ENCODE measurements at regions not wholly inside any gene's neighbourhood (a gene's known extent, or its start where the extent isn't known, plus 50 kb on each side); places are given as distances from the start of the nearest gene placed in this dataset.

DNA sequence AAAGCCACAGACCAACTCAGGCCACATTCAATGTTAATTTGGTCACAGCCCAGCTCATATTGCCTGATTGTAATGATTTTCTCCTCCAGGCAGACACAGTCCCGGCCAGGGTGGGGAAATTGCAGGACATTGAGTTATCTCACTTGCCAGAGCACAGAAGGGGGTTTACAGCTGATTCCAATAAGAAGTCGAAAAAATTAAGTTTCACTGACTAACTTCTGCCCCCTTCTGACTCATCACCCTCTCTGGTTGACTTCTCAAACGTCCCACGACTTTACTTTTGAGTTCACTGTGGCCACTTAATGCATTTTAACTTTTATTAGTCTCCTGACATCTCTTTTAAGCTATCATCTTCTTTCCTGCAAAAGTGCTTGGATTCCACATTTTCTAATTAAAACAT lies 321.4 kb upstream of the WWC1 start:
- no peak for DNase-seq (ENCODE audit: low spot score)

DNA sequence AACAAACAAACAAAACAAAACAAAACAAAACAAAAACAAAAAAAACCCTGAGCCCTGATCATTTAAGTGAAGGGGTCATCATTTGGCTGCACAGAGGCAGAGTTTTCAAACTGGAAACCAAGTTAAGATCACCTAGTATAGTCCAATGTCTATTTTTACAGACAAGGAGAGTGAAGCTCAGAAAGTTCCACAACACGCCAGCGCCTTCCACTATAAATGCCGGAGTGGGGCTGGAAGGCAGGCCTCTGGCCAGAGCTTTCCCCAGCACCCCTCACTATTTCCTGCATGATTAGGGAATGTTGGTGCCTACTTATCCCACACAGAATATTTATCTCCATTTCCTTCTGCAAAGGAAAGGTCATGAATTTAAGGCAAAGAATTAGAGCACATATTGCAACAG lies 319.7 kb upstream of the WWC1 start:
- no peak for DNase-seq (ENCODE audit: low spot score)

DNA sequence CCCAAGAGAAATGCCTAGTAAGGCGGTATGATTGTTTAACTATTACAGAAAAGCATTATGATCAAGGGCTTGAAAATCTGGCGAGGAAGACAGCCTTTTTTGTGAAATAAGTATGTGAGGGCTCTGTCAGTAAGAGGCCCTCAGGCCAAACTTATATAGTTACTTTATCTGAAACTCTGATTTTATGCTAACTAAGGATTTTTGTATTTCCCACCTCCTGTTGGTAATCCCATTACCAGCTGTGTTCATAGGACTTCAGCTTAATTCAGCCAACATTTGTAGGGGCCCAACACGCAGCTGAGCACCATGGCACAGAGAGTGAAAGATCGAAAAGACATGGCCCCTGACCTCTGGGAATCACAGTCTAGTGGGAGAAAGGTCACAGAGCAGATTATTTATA lies 318.3 kb upstream of the WWC1 start:
- no peak for DNase-seq (ENCODE audit: low spot score)

DNA sequence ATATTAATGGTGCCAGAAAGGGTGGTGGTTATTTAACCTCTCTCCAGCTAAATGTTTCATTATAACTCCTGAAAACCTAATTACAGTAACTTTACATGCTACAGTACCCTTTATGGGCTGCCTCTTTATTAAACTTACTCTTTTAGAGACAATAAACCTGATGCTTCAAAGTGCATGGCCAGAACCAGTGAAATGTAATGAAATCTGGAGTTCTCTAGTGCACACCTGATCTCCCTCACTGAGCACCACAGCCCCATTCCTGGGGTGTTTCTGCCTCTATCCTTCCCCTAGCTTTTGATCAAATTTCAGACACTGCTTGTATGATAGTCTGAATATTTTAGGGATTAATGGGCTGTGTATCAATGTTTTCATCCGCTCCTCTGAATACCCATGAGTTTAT lies 306.5 kb upstream of the WWC1 start:
- DNase-seq (ENCODE audit: low spot score): no peak

DNA sequence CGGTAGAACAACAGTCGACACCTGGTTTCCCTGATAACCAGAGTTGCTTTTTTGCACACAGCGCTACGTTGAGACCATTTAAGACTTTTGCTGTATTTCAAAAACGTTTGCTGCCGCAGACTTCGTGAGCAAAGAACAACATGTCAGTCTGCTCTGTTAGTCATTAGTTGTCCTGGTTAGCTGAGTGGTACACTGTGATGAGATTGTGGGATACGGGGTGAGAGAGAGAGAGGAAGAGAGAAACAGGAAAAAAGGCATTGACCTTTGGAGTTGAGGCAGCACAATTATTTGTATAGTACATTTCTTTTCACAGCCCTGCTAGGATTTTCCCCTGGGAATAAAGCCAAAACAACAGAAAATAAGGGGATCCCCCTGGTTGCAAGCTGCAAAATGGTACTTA lies 306.1 kb upstream of the WWC1 start:
- DNase-seq (ENCODE audit: low spot score): no peak

DNA sequence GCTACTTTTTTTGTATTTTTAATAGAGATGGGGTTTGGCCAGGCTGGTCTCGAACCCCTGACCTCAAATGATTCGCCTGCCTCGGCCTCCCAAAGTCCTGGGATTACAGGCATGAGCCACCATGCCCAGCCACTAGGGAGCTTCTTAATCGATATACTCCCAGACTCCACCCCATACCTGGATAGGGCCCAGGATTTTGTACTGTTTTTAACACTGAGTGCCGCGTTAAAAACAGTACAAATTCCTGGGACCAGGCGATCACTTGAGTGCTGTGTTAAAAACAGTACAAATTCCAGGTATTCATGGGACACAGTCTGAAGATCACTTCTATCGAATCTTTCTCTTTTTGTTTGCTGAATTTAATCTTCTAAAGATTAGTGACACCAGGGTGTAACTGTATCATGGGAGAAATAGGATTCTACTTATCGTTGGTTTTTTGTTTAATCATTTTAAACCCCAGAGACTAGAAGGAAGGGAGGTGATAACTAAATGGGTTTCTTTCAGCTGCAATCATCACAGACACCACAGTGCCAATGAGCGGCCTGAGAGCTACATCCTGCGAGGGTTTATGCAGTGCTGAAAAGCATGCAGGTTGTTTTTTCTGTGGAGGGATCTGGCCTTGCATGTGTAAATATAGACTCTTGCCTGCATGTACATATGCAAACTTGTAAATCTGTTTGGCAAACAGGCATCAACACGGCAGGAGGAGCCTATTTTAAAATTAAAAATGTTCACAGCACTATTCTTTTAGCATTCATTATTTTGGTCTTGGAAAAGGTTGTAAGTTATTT lies 303.8 kb upstream of the WWC1 start:
- DNase-seq (ENCODE audit: low spot score): no peak

DNA sequence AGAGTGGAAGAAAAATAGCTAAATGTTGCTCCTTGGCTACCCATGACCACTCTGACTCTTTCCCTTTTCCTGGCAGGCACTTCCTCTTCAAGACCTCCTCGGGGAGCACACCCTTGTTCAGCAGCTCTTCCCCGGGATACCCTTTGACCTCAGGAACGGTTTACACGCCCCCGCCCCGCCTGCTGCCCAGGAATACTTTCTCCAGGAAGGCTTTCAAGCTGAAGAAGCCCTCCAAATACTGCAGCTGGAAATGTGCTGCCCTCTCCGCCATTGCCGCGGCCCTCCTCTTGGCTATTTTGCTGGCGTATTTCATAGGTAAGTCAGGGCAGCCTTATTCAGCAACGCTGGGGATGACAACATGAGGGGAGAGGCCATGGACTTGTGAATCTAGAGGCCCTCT lies 298.6 kb upstream of the WWC1 start:
- no peak for DNase-seq (ENCODE audit: low spot score)

DNA sequence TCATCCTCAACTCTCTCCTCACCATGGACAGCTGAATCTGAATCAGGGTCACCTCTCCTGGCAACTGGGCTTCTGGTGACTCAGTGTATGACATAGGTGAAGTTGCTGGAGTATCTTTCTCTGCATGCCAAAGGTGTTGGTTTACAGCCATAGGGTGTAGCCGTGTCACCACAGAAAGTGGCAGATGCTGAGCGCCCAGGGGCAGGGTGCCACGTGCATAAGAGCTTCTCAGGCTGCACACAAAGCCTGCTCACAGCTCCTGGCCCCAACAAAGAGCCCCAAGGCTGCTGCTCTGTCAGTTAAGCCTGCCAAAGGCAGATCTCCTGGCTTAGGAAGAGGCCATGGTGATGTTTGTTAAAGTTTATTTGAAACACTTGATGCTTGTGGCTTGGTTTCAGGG lies 297.7 kb upstream of the WWC1 start:
- DNase-seq (ENCODE audit: low spot score): no peak

DNA sequence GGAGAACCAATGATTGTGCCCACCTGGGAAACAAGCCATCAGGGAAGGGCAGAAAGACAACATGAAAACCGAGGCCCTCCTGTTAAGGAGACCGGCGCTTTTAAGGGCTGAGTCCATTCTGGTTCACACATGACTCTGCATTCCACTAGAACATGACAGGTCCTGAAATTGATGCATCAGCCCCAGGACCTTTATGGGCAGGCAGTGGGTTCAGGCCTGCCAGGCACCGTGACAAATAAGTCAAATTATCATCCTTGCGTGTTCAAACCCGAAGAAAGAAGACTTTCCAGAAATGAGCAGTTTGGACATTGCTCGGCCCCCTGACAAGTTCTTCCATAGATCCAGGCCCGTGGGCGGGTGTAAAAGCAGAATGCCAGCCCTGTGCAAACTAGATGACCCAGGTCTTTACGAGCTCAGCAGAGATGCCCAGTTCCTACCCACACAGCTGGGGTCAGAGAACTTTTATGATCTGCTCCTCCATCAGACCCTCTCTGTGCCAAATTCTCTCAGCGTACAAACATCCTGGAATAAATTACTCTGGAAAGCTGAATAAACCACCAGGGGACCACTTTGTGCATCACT lies 295.5 kb upstream of the WWC1 start:
- no peak for DNase-seq (ENCODE audit: low spot score)

DNA sequence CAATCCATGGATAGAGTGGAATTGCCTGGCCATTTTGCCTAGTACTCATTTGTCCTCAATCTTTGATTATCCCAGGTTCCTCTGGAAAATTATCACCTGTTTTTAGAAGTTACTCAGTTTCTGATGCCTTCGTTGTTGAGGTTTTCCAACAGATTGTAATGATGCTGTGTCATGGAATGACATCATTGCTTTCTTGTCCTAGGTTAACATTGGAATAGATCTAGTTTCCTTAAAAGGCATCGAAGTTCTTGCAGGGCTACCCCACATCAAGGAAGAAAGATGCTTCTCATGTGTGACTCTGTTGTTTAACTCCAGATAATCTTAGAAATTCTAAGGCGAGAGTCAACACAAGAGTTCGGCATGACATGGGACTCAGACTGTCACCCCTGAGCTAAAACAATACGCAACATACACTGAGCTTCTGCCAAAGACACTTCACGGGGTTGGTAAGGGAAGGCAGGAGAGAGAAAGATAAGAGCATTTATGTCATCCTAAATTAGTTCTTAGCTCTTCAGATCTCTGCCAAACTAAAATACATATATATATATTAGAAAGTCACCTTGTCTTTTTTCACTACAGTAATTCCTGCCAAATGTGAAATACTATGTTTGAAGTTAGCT lies 293.2 kb upstream of the WWC1 start:
- no peak for DNase-seq (ENCODE audit: low spot score)

DNA sequence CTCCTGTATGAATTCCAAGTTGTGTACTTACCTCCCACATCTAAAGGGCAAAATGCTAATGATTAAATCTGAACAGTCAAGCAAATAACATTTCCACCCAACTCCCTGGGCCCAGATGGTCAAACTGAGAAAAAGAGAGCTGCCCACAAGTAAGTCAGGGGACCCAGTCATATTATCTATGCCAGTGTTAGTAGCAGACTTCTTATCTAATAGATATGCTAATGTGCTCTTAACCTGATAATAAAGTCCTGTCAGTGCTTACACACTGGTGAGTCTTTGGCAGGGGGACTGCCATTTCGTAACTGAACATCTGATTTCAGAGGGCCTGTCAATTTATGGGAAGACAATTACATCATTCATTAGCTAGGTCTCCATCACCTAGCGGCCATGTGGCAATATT lies 292.3 kb upstream of the WWC1 start:
- DNase-seq (ENCODE audit: low spot score): no peak

DNA sequence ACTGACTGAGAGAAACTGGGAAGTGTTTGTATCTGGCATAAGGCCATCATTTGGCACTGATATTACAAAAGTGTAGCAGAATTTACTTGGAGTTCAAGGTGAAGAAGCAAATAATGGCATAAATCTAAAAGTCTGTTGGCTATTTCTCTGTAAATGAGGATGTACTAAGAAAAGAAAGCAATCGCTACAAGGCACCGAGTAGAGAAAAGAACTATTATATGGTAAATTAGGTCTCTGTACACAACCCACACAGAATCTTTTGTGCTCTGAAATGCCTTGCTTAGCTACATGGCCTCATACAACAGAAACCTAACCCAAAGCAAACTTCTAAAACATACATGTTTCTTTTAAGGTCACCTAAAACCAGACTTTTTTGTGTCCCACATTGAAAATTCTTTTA lies 290.1 kb upstream of the WWC1 start:
- no peak for DNase-seq (ENCODE audit: low spot score)

DNA sequence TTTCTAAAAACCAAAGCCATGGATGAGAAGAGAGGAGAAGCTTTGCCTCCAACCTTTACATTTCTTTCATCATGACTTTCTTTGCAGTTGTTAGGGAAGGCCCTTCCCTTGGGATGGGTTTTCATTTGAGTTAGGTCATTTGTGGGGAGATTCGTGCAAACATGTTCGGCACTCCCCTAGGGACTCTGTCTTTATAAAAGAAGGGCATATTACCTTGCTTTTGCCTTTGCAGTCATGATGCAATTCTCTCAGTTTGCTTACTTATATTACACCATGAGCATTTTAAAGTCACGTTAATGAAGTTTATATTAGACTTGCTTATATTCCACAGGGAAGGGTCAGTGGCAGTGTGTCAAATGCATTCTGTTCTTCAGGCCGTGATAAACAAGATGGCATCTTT lies 289.3 kb upstream of the WWC1 start:
- no peak for DNase-seq (ENCODE audit: low spot score)

DNA sequence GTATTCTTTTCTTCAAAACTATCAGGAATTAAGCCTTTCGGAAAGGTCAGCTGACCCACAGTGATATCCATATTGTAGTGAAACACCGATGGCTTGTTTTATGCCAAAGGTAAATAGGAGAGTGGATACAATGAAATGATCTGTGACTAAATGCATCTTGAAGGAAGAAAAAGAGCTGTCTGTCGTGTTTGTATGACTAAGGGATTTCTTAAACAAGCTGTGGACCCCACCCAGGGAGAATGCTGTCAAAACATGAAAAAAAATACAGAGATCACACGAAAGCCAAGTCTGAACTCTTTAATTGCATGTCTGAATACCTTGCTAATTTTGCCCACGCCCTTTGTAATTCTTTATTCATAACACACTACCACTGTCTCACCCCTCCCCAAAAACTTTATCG lies 286.4 kb upstream of the WWC1 start:
- no peak for DNase-seq (ENCODE audit: low spot score)

DNA sequence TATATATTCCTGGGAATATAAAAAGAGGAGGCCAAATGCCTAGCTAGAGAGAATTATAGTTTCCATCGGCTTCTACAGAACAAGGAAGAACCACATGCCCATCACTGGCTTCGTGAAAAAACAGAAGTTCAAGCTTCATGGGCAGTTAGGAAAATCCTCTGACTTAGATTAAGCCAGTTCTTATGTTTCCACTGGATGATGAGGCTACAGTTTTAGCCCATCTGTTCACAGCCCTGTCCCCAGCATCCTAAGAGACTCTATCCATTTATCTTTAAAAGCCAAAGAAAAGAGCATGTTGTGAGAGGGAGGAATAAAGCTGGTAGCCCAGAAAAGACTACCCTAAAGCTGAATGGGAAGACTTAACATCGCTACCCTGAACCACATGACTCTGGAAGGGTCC lies 285.5 kb upstream of the WWC1 start:
- no peak for DNase-seq (ENCODE audit: low spot score)

DNA sequence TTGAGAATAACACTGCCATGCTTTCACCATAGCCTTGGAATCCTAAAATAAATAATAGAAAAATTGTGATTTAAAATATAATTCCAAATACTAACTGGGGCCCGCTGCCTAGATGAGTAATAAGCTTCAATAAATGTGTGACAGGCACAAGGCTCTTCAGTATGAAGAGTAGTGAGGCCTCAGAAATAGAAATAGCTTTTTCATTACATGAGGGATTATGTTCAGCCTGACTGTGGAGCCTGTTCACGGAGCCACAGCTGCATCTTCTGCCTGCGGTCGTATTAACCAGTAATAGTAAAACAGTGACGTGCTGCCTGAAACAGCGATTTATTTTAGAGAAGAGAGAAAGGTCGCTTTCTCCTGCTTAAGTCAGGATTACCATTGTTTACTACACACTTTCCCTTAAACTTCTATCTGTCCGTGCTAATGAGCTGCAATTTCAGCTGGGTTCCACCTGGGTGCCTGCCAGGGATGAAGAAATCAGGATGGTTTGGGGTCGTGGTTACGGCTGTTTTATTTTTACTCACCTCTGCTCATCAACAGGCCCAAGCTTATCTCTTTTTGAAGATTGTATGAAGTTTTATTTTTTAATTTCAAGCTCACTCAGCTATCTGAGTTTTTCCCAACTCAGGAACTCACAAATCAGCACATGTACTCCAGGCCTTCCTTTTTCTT lies 284.9 kb upstream of the WWC1 start:
- DNase-seq (ENCODE audit: low spot score): no peak

DNA sequence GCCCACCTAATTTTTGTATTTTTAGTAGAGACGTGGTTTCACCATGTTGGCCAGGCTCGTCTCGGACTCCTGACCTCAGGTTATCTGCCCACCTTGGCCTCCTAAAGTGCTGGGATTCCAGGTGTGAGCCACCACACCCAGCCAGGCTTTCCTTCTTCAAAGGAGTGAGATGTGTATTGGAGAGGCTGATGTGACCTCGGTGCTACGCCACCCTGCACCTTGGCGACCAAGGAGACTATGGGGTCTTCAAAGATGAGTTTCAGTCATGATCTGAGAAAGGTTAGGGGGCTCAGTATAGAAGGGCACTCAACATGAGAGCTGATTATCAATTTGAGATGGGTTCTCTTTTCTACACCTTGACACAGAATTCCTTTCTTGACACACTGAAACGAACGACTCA lies 284.2 kb upstream of the WWC1 start:
- DNase-seq (ENCODE audit: low spot score): no peak

DNA sequence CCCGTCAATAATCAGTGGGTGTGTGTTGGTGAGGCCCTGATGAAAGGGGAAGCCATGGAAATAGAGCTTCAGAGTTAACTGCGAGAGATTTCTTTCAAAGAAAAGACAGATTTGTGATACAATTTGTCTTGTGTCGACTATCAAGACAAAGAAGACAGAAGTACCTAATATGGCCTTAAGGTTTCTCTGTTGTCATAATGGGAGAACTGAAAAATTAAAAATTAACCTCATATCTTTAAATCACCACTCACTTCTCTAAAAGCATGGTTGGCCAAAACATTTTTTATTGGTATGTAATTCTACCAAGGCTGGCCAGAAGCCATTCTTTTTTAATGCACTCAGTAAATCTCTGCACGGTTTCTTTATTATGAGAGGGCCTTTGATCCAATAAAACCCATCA lies 282.9 kb upstream of the WWC1 start:
- DNase-seq (ENCODE audit: low spot score): no peak

DNA sequence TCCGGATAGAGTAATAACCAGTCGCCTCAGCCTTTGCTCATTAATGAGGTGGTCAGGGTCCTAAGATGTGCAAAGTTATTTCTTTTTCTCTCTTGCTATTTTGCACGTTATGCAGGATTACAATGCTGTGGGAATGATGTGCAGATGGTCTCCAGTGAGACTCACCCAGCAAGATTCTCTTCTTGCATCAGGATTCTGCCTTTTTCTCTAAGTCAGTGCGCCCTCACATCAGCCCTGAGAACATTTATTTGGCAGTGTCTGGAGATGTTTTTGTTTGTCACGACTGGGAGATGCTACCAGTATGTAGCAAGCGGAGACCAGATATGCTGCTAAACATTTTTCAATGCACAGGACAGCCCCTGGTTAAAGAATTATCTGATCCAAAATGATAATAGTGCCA lies 280.3 kb upstream of the WWC1 start:
- DNase-seq (ENCODE audit: low spot score): no peak

DNA sequence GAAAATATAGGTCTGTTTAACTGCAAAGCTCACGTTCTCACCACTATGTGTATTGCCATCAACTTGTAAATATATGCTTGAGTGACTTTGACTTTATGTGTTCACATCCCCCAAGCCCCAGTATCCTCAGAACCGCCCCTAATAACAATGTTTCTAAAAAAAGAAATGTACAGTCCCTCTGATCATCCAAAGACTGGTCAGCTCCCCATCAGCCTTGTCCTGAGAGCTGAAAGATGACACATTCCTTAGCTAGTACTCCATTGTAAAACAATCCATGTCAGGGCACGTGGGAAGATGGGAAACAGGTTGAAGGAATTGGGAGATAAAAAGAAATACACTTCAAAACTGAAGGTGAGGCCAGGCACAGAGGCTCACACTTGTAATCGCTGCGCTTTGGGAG lies 279.4 kb upstream of the WWC1 start:
- no peak for DNase-seq (ENCODE audit: low spot score)

DNA sequence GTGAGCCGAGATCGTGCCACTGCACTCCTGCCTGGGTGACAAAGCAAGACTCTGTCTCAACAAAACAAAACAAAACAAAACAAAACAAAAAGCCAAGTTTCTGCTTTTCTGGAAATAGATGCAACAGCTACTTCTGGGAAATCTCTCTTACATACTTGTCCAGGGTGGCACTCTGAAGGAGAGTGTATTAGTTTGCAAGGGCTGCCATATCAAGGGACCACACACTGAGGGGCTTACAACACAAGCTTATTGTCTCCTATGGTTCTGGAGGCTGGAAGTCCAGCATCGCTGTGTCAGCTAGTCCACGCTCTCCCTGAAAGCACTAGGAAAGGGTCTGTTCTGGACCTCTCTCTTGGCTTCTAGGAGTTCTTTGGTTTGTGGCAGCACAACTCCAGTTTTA lies 277.9 kb upstream of the WWC1 start:
- no peak for DNase-seq (ENCODE audit: low spot score)

DNA sequence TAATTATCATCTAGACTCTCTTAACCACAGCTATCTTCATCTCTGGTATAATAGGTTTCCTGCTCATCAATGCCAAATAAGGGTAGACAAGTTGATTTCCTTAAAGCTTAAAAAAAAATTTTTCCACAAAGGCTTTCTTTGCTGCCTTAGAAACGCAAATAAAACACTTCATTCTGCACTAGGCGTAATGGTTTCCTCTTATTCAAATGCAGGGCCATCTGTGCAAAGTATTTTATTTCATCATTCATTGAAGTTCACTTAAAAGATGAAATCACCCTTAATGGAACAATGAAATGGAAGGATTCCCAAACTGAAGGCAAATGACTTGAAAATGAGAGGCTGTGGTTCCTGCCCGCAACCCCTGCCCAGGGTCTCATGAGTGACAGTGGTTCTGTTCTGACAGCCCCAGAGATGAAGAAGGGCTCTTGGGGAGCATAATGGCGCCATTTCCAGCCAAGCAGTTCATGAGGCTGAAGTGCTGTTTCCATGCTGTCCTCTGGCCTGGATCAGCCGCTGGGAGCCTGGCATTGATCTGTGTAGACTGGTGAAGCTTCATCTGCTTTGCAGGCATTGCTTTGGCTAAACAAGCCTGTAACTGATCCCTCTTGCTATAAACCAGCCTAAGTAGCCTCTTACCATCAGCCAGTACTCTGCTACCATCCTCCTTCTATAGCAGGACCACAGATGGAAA lies 276.9 kb upstream of the WWC1 start:
- no peak for DNase-seq (ENCODE audit: low spot score)

DNA sequence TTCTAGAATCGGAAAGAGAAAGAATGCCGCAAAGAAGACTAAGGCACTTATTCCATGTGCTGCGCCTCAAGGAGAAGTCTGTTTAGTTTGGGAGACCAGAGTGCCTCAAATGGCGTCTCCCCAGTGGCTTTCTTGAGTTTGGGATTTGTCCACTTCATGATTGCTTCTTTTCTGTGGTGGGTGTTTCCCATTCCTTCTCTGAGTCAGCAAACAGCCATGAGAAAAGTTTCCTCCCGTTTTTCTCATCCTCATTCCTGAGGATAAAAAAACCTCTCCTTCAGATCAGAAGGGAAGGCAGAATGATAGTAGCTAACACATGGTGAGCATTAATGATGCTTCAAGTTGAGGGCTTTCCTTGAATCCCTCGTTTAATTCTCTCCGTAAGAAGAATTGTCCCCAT lies 275.9 kb upstream of the WWC1 start:
- no peak for DNase-seq (ENCODE audit: low spot score)

Measured in hepatic stellate cell (primary cell).